ENCODE measurements at regions not wholly inside any gene's neighbourhood (a gene's known extent, or its start where the extent isn't known, plus 50 kb on each side); places are given as distances from the start of the nearest gene placed in this dataset.

- H3K9me3 Mint-ChIP-seq = no peaks in the 10 kb centered on the region
- no peak for DNase-seq (ENCODE audit: low read depth, low spot score)
- no peaks in the 10 kb centered on the region for H3K36me3 Mint-ChIP-seq (ENCODE audit: low read depth)
- H3K27me3 Mint-ChIP-seq (ENCODE audit: low read depth) = no peaks in the 10 kb centered on the region
- no peak overlapping the region for H3K4me3 Mint-ChIP-seq
- H3K27ac Mint-ChIP-seq (ENCODE audit: unreplicated experiment) = no peak overlapping the region
- peaks cover 24% of the 10 kb centered on the region for H3K4me1 Mint-ChIP-seq
- TF ChIP-seq, protein P1, sequence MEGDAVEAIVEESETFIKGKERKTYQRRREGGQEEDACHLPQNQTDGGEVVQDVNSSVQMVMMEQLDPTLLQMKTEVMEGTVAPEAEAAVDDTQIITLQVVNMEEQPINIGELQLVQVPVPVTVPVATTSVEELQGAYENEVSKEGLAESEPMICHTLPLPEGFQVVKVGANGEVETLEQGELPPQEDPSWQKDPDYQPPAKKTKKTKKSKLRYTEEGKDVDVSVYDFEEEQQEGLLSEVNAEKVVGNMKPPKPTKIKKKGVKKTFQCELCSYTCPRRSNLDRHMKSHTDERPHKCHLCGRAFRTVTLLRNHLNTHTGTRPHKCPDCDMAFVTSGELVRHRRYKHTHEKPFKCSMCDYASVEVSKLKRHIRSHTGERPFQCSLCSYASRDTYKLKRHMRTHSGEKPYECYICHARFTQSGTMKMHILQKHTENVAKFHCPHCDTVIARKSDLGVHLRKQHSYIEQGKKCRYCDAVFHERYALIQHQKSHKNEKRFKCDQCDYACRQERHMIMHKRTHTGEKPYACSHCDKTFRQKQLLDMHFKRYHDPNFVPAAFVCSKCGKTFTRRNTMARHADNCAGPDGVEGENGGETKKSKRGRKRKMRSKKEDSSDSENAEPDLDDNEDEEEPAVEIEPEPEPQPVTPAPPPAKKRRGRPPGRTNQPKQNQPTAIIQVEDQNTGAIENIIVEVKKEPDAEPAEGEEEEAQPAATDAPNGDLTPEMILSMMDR (conservative IDR thresholded peaks at IDR 0.05) = no peak
Measured at GRCh38 chr9:134221273-134222017, 57.1 kb upstream of the RNU6ATAC start.

DNA sequence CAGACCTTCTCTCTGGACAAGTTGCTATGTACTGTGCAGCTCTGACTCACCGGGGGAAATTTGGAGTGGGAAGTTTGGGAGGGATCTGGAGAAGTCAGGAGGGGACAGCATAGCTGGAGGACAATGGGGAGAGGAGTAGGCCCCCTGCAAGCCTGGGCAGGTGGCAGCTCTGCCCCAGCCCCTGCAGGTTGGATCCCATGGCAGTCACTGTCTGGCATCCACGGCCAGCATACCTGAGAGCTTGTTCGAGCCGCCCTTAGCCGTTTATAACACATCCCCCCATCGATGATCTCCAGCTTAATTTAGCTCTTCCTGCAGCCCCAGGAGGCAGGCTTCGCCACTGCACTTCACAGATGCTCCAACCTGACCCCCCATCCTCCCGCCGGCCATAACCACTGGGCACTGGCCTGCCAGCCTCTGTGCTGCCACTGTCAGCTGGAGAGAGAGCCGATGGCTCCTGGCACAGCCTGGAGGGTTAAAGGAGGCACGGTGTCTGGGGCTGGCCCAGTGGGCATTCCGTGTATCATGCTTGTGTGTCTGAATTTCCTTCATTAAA is 57.7 kb upstream of the RNU6ATAC start:
- Mint-ChIP-seq H3K27ac (ENCODE audit: unreplicated experiment) (no peak overlapping the region), H3K27me3 (ENCODE audit: low read depth) (peaks cover 2% of the 10 kb centered on the region), H3K9me3 (no peaks in the 10 kb centered on the region), H3K4me1 (peaks cover 24% of the 10 kb centered on the region), H3K4me3 (no peak overlapping the region), H3K36me3 (ENCODE audit: low read depth) (no peaks in the 10 kb centered on the region)
- DNase-seq (ENCODE audit: low read depth, low spot score) = no peak
- TF ChIP-seq, protein P1 (conservative IDR thresholded peaks at IDR 0.05) = no peak

DNA sequence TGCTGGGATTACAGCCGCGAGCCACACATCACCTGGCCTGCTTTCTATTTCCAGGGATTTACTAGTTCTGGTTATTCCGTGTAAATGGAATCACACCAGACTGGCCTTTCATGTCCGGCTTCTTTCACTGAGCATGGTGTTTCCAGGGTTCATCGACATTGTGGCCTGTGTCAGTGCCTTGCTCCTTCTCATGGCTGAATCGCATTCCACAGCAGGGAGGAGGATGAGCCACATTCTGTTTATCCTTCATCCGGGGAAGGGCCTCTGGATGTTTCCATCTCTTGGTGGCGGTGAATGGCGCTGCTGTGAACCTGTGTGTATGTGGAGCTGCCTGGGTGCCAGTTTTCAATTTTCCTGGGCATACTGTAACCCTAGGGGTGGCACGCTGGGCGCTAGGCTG is 58.7 kb upstream of the RNU6ATAC start:
- TF ChIP-seq, protein P1 (conservative IDR thresholded peaks at IDR 0.05) = no peak
- H3K27ac Mint-ChIP-seq (ENCODE audit: unreplicated experiment) = no peak overlapping the region
- no peak for DNase-seq (ENCODE audit: low read depth, low spot score)
- no peak overlapping the region for H3K4me3 Mint-ChIP-seq
- peaks cover 24% of the 10 kb centered on the region for H3K4me1 Mint-ChIP-seq
- no peaks in the 10 kb centered on the region for H3K9me3 Mint-ChIP-seq
- H3K36me3 Mint-ChIP-seq (ENCODE audit: low read depth) = no peaks in the 10 kb centered on the region
- H3K27me3 Mint-ChIP-seq (ENCODE audit: low read depth) = peaks cover 3% of the 10 kb centered on the region

DNA sequence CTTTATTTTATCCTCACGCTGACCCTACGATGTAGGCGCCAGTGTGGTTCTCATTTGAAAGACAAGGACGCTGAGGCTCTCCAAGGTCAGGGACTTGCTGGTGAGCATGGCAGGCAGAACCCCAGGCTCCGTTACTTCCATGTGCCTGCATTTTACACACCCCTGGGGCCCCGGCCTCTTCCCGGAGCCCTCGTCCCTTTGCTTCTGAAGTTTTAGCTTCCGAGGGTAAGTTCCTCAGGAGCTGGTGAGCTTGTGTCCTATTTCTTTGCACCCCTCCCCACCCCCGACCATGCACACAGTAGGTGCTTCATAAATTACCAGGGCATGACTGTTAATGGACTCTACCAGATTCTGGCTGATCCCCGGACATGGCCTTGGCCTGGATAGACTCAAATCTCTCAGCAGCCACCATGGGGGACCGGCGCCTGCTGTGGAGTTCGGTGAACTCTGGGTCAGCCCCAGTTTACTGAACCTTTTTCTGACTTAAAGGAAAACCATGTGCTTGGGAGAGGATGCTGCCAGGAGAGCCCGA is 59.3 kb upstream of the RNU6ATAC start:
- Mint-ChIP-seq H3K9me3 (no peaks in the 10 kb centered on the region), H3K36me3 (ENCODE audit: low read depth) (no peaks in the 10 kb centered on the region), H3K27me3 (ENCODE audit: low read depth) (peaks cover 3% of the 10 kb centered on the region), H3K27ac (ENCODE audit: unreplicated experiment) (peak overlapping the region; percentile 71), H3K4me1 (peaks cover 29% of the 10 kb centered on the region), H3K4me3 (no peak overlapping the region)
- TF ChIP-seq, protein P1 (conservative IDR thresholded peaks at IDR 0.05) = no peak
- DNase-seq (ENCODE audit: low read depth, low spot score) = no peak

GRCh38 chr9:134224127-134224526 is 59.8 kb upstream of the RNU6ATAC start:
- Mint-ChIP-seq H3K4me1 (peaks cover 29% of the 10 kb centered on the region), H3K36me3 (ENCODE audit: low read depth) (no peaks in the 10 kb centered on the region), H3K27ac (ENCODE audit: unreplicated experiment) (no peak overlapping the region), H3K4me3 (no peak overlapping the region), H3K27me3 (ENCODE audit: low read depth) (peaks cover 3% of the 10 kb centered on the region), H3K9me3 (no peaks in the 10 kb centered on the region)
- DNase-seq (ENCODE audit: low read depth, low spot score) = no peak
- TF ChIP-seq, protein P1 (conservative IDR thresholded peaks at IDR 0.05) = no peak

All from neural crest cell (in vitro differentiated cells).